Peyer's patch (tissue), 4 donors: ENCODE measurements at regions not wholly inside any gene's neighbourhood (a gene's known extent, or its start where the extent isn't known, plus 50 kb on each side); places are given as distances from the start of the nearest gene placed in this dataset.

Source experiments
- CTCF ChIP-seq, 6 experiments: fragments of 450-650 bp in 4 of 6; fragments of 200-600 bp in 2 of 6; sonication (generic) in 1 of 6; IDR thresholded peaks; one replicate each; pipeline ENCODE4 v1.5.1; 2017 to 2019; ENCODE audit warnings: antibody characterized with exemption in 6 of 6, mild to moderate bottlenecking in 3 of 6, moderate library complexity in 1 of 6
- POLR2A ChIP-seq, 2 donors: fragments of 450-650 bp; IDR thresholded peaks; one replicate each; pipeline ENCODE4 v1.5.1; 2017; ENCODE audit warnings: antibody characterized with exemption in 2 of 2, mild to moderate bottlenecking in 2 of 2, moderate library complexity in 2 of 2

GRCh38 chr7:124423863-124424262, 341.7 kb downstream of the GPR37 start:
- no peak for TF ChIP-seq CTCF (IDR thresholded peaks at IDR 0.05)
- TF ChIP-seq POLR2A (IDR thresholded peaks at IDR 0.05), result no peak
